HepG2 (cell line): ENCODE measurements at regions not wholly inside any gene's neighbourhood (a gene's known extent, or its start where the extent isn't known, plus 50 kb on each side); places are given as distances from the start of the nearest gene placed in this dataset.

ENCODE experiments used
- ATF7-NPFF ChIP-seq: sonication (generic); formaldehyde crosslinking; IDR thresholded peaks from 2 replicates; pipeline ENCODE4 v1.8.1; 2023; ENCODE audit warnings: mild to moderate bottlenecking, low read depth, missing genetic modification reagents, moderate library complexity
- EED ChIP-seq: sonication (generic); formaldehyde crosslinking; IDR thresholded peaks from 2 replicates; pipeline ENCODE4 v1.5.0; 2020; ENCODE audit warnings: mild to moderate bottlenecking, missing genetic modification reagents
- HDAC1 ChIP-seq: sonication (generic); formaldehyde crosslinking; IDR thresholded peaks from 2 replicates; pipeline ENCODE4 v1.5.1; 2020; ENCODE audit warnings: mild to moderate bottlenecking, missing genetic modification reagents
- KLF13 ChIP-seq: sonication (generic); formaldehyde crosslinking; IDR thresholded peaks from 2 replicates; pipeline ENCODE4 v1.4.0; 2020; ENCODE audit warnings: mild to moderate bottlenecking, missing genetic modification reagents
- MIER3 ChIP-seq: IDR thresholded peaks from 2 replicates; pipeline ENCODE4 v1.6.1; 2016; ENCODE audit warnings: missing compliant biosample characterization, borderline replicate concordance
- MLLT10 ChIP-seq: sonication (generic); formaldehyde crosslinking; IDR thresholded peaks from 2 replicates; pipeline ENCODE4 v1.4.0; 2020; ENCODE audit warnings: missing genetic modification reagents
- MXI1 ChIP-seq: IDR thresholded peaks from 3 replicates; pipeline ENCODE4 v1.6.1; 2012; ENCODE audit warnings: low read depth, low read length, inconsistent platforms, borderline replicate concordance
- RARA ChIP-seq: IDR thresholded peaks from 2 replicates; pipeline ENCODE4 v1.6.1; 2016; ENCODE audit warnings: missing genetic modification reagents, missing compliant biosample characterization
- REPIN1 ChIP-seq: sonication (generic); formaldehyde crosslinking; IDR thresholded peaks from 2 replicates; pipeline ENCODE4 v1.8.0; 2022; ENCODE audit warnings: missing genetic modification reagents, low read depth, mild to moderate bottlenecking, borderline replicate concordance
- RFXANK ChIP-seq: IDR thresholded peaks from 2 replicates; pipeline ENCODE4 v1.6.1; 2016
- ZBTB43 ChIP-seq: sonication (generic); formaldehyde crosslinking; conservative IDR thresholded peaks from 2 replicates; pipeline ENCODE4 v1.4.0; 2020; ENCODE audit warnings: missing genetic modification reagents
- ZFP41 ChIP-seq: sonication (generic); formaldehyde crosslinking; IDR thresholded peaks from 2 replicates; pipeline ENCODE4 v1.4.0; 2020; ENCODE audit warnings: mild to moderate bottlenecking, missing genetic modification reagents, borderline replicate concordance
- ZNF18 ChIP-seq: sonication (generic); formaldehyde crosslinking; IDR thresholded peaks from 2 replicates; pipeline ENCODE4 v1.8.0; 2022; ENCODE audit warnings: mild to moderate bottlenecking, missing genetic modification reagents; ENCODE audit not compliant: insufficient replicate concordance
- ZNF180 ChIP-seq: sonication (generic); formaldehyde crosslinking; IDR thresholded peaks from 2 replicates; pipeline ENCODE4 v1.4.0; 2020; ENCODE audit warnings: low read depth, missing genetic modification reagents, borderline replicate concordance
- ZNF292 ChIP-seq: sonication (generic); formaldehyde crosslinking; IDR thresholded peaks from 2 replicates; pipeline ENCODE4 v1.8.1; 2022; ENCODE audit warnings: mild to moderate bottlenecking, low read depth, missing genetic modification reagents, borderline replicate concordance
- ZXDC ChIP-seq: sonication (generic); formaldehyde crosslinking; IDR thresholded peaks from 2 replicates; pipeline ENCODE4 v1.5.0; 2020; ENCODE audit warnings: mild to moderate bottlenecking, missing genetic modification reagents
- TF ChIP-seq, protein P1 (sequence below): sonication (generic); formaldehyde crosslinking; IDR thresholded peaks from 2 replicates; pipeline ENCODE4 v1.5.0; 2020; ENCODE audit warnings: mild to moderate bottlenecking, missing genetic modification reagents

- no peak for TF ChIP-seq ZXDC (CRISPR knock-in tag)
- peak; percentile 43; the same call in 1 of the 2 replicates for TF ChIP-seq HDAC1 (CRISPR knock-in tag)
- no peak for TF ChIP-seq MIER3 (CRISPR knock-in tag)
- no peak for TF ChIP-seq REPIN1 (CRISPR knock-in tag)
- TF ChIP-seq, protein P1, sequence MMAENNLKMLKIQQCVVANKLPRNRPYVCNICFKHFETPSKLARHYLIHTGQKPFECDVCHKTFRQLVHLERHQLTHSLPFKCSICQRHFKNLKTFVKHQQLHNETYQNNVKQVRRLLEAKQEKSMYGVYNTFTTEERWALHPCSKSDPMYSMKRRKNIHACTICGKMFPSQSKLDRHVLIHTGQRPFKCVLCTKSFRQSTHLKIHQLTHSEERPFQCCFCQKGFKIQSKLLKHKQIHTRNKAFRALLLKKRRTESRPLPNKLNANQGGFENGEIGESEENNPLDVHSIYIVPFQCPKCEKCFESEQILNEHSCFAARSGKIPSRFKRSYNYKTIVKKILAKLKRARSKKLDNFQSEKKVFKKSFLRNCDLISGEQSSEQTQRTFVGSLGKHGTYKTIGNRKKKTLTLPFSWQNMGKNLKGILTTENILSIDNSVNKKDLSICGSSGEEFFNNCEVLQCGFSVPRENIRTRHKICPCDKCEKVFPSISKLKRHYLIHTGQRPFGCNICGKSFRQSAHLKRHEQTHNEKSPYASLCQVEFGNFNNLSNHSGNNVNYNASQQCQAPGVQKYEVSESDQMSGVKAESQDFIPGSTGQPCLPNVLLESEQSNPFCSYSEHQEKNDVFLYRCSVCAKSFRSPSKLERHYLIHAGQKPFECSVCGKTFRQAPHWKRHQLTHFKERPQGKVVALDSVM (CRISPR knock-in tag), result peak; percentile 32; the same call in 1 of the 2 replicates
- no peak for TF ChIP-seq ZBTB43 (CRISPR knock-in tag)
- TF ChIP-seq ZFP41 (CRISPR knock-in tag), result no peak
- no peak for TF ChIP-seq ZNF18 (CRISPR knock-in tag)
- 0 out of 2 replicates have a peak, but pooled peaks have one; percentile 51 for TF ChIP-seq ZNF292 (CRISPR knock-in tag)
- TF ChIP-seq RFXANK (CRISPR knock-in tag), result no peak
- no peak for TF ChIP-seq ZNF180 (CRISPR knock-in tag)
- TF ChIP-seq MLLT10 (CRISPR knock-in tag), result no peak
- no peak for TF ChIP-seq EED (CRISPR knock-in tag)
- no peak for TF ChIP-seq MXI1
- no peak for TF ChIP-seq KLF13
- no peak for TF ChIP-seq ATF7-NPFF (CRISPR knock-in tag)
- peak; percentile 51 for TF ChIP-seq RARA
Observed at GRCh38 chr17:28258347-28258887, 60.6 kb upstream of the TMEM97 start (continued).
